ENCODE measurements at regions not wholly inside any gene's neighbourhood (a gene's known extent, or its start where the extent isn't known, plus 50 kb on each side); places are given as distances from the start of the nearest gene placed in this dataset.

DNA sequence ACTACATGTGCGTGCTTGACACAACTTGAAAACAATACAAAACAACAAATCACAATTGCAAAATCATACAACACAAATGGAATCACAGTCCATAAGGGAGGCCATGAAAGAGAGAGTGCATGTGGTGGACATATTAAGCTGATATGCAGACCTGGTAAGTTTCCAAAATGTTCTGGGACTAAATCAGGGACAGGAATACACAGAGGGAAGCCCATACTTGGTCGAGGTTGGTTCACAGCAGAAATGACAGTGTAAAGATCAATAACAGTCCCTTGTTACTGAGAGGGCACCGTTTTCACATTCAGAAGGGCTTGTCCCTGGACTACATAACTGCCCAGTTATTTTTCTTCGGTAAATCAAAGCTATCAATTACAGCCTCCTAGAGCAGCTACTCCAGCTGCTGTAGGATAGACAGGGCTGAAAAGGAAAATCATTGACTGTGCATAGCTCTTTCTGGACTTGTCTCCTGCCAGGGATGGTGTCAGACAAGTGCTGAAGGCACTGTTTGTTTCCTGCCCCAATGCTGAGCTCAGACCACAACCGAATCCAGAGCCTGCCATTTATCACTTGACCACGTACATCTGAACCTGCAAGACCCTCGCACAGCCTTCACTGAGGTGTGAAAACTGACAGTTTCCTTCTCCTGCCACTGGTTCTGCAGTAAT, 79.5 kb upstream of the KCNMB2 start:
- H3K4me3 ChIP-seq (ENCODE audit: low read depth, low read length), result no peak overlapping the region
- no peak for DNase-seq (ENCODE audit: low read depth)
- TF ChIP-seq, protein P1, sequence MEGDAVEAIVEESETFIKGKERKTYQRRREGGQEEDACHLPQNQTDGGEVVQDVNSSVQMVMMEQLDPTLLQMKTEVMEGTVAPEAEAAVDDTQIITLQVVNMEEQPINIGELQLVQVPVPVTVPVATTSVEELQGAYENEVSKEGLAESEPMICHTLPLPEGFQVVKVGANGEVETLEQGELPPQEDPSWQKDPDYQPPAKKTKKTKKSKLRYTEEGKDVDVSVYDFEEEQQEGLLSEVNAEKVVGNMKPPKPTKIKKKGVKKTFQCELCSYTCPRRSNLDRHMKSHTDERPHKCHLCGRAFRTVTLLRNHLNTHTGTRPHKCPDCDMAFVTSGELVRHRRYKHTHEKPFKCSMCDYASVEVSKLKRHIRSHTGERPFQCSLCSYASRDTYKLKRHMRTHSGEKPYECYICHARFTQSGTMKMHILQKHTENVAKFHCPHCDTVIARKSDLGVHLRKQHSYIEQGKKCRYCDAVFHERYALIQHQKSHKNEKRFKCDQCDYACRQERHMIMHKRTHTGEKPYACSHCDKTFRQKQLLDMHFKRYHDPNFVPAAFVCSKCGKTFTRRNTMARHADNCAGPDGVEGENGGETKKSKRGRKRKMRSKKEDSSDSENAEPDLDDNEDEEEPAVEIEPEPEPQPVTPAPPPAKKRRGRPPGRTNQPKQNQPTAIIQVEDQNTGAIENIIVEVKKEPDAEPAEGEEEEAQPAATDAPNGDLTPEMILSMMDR (conservative IDR thresholded peaks at IDR 0.05; ENCODE audit: low read depth, low read length), result no peak

DNA sequence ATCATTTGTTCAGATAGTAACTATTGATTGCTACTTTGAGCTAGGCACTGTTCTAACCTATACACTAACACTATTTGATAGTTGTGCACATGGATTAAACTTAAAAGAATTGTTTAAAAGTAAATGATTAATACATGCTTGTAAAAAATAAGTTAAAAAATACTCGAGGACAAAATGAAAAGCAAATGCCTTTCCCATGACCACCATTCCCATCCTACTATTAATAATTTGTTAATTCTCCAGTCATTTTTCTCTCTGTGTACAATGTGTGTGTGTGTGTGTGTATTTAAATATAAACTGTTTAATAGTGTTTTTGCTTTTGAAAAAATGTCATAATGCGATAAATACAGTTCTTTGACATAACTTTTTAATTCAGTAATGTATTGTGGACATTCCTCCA, 78.7 kb upstream of the KCNMB2 start:
- H3K4me3 ChIP-seq (ENCODE audit: low read depth, low read length), result no peak overlapping the region
- DNase-seq (ENCODE audit: low read depth), result no peak
- TF ChIP-seq, protein P1 (conservative IDR thresholded peaks at IDR 0.05; ENCODE audit: low read depth, low read length), result no peak

DNA sequence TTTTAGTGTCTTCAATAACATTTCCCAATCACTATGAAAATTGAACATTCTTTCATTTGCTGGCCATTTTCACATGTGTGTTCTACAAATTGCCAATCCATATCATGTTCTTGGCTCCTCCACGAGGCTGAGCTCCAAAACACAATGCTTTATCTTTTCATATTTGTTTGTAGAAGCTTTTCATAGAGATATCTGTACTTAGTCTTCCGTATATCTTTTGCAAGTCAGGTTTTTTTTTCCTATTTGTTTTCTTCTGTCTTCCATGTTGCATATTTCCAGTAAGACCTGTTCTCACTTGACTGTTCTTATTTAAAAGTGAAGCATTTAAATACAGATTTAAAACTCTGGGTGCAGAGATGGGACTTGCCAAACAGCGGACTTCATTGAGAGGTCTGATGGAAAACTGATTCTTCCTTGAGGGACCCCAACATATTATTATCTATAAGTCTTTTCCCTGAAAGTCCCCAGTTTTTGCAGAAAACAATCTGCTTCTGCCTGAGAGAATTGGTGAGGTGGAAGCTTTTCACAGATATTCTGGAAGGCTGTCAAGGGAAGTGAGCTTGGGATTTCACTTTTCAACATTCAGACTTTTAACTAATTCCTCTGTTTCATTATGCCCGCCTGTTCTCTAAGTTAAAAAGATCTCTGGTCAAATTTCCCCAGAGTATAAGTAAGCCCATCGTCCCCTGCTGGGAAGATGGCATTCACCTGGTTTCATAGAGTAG, 77.8 kb upstream of the KCNMB2 start:
- TF ChIP-seq, protein P1 (conservative IDR thresholded peaks at IDR 0.05; ENCODE audit: low read depth, low read length), result no peak
- H3K4me3 ChIP-seq (ENCODE audit: low read depth, low read length), result no peak overlapping the region
- DNase-seq (ENCODE audit: low read depth), result no peak

DNA sequence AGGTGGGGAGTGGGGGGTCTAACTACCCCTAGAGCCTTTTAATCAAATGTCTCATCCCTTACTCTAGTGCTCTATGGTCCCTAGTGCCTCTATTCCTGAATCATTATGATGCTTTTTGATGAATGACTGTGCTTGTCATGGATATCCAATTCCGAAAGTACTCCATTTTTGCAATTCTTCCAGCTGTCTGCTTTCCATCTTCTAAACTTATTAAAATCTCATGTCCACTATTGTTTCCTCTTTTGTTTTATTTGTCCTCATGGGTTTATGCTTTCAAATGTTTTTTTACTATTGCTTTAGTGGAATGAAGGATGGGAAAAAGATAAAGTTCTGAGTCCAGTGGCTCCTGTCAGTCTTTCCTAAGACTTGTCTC, 77.2 kb upstream of the KCNMB2 start:
- TF ChIP-seq, protein P1 (conservative IDR thresholded peaks at IDR 0.05; ENCODE audit: low read depth, low read length), result no peak
- H3K4me3 ChIP-seq (ENCODE audit: low read depth, low read length), result no peak overlapping the region
- DNase-seq (ENCODE audit: low read depth), result no peak

DNA sequence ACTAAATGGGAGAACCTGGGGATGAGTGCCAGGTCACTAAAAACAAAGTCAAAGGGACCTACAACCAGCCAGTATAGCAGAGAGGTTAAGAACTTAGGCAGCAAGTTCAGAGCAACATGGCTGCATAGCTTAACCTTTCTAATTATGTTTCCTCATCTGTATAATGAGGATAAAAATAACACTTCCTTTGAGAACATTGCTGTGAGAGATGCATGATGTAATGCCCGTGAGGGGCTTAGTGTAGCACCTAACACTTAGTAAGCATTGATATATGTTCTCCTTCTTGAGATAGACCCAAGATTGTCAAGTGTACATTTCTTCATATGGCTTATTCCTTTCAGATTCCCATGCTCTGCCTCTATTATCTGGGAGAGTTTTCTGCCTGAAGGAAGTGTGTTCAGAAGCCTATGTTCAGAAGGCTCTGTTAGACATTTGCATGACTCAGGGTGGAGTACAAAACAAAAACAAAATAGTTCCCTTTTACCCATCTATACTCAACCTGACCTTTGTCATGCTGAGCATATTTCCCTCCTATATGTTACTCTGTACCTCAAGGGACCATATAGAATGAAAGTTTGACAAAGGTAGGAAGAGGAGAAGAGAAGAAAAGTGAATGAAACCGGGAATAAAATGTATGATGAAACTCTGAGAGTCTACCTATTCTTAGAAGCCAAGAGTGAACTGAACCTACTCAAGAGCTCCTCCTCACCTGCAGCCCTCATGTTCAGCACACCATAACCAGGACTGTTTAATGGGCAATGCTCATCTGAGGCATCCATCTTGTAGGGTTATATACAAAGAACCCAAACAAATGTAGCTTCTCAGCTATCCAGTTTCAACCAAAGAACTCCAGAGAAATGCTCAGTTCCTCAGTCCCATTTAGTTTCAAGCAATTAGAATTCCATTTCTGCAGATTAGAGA, 70.7 kb upstream of the KCNMB2 start:
- DNase-seq (ENCODE audit: low read depth), result no peak
- no peak overlapping the region for H3K4me3 ChIP-seq (ENCODE audit: low read depth, low read length)
- TF ChIP-seq, protein P1 (conservative IDR thresholded peaks at IDR 0.05; ENCODE audit: low read depth, low read length), result no peak

DNA sequence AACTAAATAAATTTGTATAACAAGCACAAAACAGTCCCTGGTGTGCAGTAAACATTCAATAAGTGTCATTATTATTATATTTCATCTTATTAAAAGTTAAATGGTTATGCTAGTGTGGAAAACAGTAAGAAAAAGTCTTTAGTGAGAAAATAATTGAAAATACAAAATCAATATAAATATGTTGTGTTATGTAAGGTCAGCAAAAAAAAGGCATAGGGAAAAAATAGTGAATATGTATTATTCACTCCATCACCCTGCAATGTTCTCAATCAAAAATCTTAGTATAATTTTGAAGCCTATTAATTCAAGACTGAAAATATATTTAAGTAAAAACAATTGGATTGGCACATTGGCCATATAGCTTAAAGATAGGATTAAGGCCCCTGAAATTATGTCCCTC, 63.3 kb upstream of the KCNMB2 start:
- TF ChIP-seq, protein P1 (conservative IDR thresholded peaks at IDR 0.05; ENCODE audit: low read depth, low read length), result no peak
- no peak for DNase-seq (ENCODE audit: low read depth)
- H3K4me3 ChIP-seq (ENCODE audit: low read depth, low read length), result no peak overlapping the region

Data from choroid plexus epithelial cell (primary cell).